ENCODE measurements at regions not wholly inside any gene's neighbourhood (a gene's known extent, or its start where the extent isn't known, plus 50 kb on each side); places are given as distances from the start of the nearest gene placed in this dataset.
"Not testable (repeated sequence)": the region's sequence is repeated elsewhere in the genome, so short reads cannot be mapped to it uniquely, and the experiment has no call there.

DNA sequence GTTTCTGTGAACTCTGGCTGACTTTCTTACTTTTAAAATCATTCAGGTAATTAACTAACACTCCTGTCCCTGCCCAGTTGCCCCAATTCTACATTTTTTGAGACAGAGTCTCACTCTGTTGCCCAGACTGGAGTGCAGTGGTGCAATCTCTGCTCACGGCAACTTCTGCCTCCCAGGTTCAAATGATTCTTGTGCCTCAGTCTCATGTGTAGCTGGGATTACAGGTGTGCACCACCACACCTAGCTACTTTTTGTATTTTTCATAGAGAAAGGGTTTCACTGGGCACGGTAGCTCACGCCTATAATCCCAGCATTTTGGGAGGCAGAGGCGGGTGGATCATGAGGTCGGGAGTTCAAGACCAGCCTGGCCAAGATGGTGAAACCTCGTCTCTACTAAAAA lies 66.2 kb upstream of the MED13 start:
- TF ChIP-seq POLR2AphosphoS5 (IDR thresholded peaks at IDR 0.05): not testable (repeated sequence)
- TF ChIP-seq, protein P1, sequence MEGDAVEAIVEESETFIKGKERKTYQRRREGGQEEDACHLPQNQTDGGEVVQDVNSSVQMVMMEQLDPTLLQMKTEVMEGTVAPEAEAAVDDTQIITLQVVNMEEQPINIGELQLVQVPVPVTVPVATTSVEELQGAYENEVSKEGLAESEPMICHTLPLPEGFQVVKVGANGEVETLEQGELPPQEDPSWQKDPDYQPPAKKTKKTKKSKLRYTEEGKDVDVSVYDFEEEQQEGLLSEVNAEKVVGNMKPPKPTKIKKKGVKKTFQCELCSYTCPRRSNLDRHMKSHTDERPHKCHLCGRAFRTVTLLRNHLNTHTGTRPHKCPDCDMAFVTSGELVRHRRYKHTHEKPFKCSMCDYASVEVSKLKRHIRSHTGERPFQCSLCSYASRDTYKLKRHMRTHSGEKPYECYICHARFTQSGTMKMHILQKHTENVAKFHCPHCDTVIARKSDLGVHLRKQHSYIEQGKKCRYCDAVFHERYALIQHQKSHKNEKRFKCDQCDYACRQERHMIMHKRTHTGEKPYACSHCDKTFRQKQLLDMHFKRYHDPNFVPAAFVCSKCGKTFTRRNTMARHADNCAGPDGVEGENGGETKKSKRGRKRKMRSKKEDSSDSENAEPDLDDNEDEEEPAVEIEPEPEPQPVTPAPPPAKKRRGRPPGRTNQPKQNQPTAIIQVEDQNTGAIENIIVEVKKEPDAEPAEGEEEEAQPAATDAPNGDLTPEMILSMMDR (IDR thresholded peaks at IDR 0.05): not testable (repeated sequence)

Measured in gastroesophageal sphincter (tissue), 3 donors.